NCI-H146 (cell line): ENCODE measurements at regions not wholly inside any gene's neighbourhood (a gene's known extent, or its start where the extent isn't known, plus 50 kb on each side); places are given as distances from the start of the nearest gene placed in this dataset.
A peak's percentile ranks its signal among the peaks of the same experiment; 100 is the strongest.
"Not testable (repeated sequence)": the region's sequence is repeated elsewhere in the genome, so short reads cannot be mapped to it uniquely, and the experiment has no call there.

Experiments
- DNase-seq: peaks from one replicate; lab custom pipeline; 2025; lab: John Stamatoyannopoulos, UW

GRCh38 chr5:101647861-101648260, 648.2 kb downstream of the SLCO4C1 start:
- DNase-seq: no peak

GRCh38 chr5:101643794-101644193, 652.3 kb downstream of the SLCO4C1 start:
- DNase-seq: no peak

- no peak for DNase-seq
Observed at GRCh38 chr5:101637599-101637998, 658.5 kb downstream of the SLCO4C1 start.

- not testable (repeated sequence) for DNase-seq
Observed at GRCh38 chr5:101627770-101628169, 668.3 kb downstream of the SLCO4C1 start.

GRCh38 chr5:101626572-101626971, 669.5 kb downstream of the SLCO4C1 start:
- peak; percentile 9 for DNase-seq

- no peak for DNase-seq
Observed at GRCh38 chr5:101611039-101611438, 685.0 kb downstream of the SLCO4C1 start.

- DNase-seq: no peak
Observed at GRCh38 chr5:101608322-101608721, 687.8 kb downstream of the SLCO4C1 start.

GRCh38 chr5:101605700-101606099, 690.4 kb downstream of the SLCO4C1 start:
- no peak for DNase-seq

- no peak for DNase-seq
Observed at GRCh38 chr5:101600614-101601013, 695.5 kb downstream of the SLCO4C1 start.

GRCh38 chr5:101590384-101590783, 687.3 kb upstream of the ST8SIA4 start:
- peak; percentile 9 for DNase-seq

- DNase-seq: no peak
Observed at GRCh38 chr5:101585366-101585765, 682.3 kb upstream of the ST8SIA4 start.

- DNase-seq: no peak
Observed at GRCh38 chr5:101580591-101580990, 677.5 kb upstream of the ST8SIA4 start.

- no peak for DNase-seq
Observed at GRCh38 chr5:101574017-101574416, 670.9 kb upstream of the ST8SIA4 start.

- DNase-seq: no peak
Observed at GRCh38 chr5:101561018-101561417, 657.9 kb upstream of the ST8SIA4 start.

GRCh38 chr5:101543780-101544179, 640.7 kb upstream of the ST8SIA4 start:
- DNase-seq: no peak

- DNase-seq: no peak
Observed at GRCh38 chr5:101539315-101539714, 636.2 kb upstream of the ST8SIA4 start.

GRCh38 chr5:101535626-101536025, 632.5 kb upstream of the ST8SIA4 start:
- DNase-seq: no peak

- no peak for DNase-seq
Observed at GRCh38 chr5:101534491-101535110, 631.5 kb upstream of the ST8SIA4 start.

GRCh38 chr5:101532430-101532829, 629.3 kb upstream of the ST8SIA4 start:
- DNase-seq: no peak

GRCh38 chr5:101531026-101531425, 627.9 kb upstream of the ST8SIA4 start:
- no peak for DNase-seq

- not testable (repeated sequence) for DNase-seq
Observed at GRCh38 chr5:101529094-101529493, 626.0 kb upstream of the ST8SIA4 start.

GRCh38 chr5:101520417-101520816, 617.3 kb upstream of the ST8SIA4 start:
- DNase-seq: no peak

GRCh38 chr5:101517795-101518194, 614.7 kb upstream of the ST8SIA4 start:
- DNase-seq: no peak

GRCh38 chr5:101515721-101516120, 612.6 kb upstream of the ST8SIA4 start:
- no peak for DNase-seq
